Erythroblast (primary cell): ENCODE measurements at regions not wholly inside any gene's neighbourhood (a gene's known extent, or its start where the extent isn't known, plus 50 kb on each side); places are given as distances from the start of the nearest gene placed in this dataset.

ENCODE experiments used
- GATA1 ChIP-seq: IDR thresholded peaks from 2 replicates; pipeline ENCODE4 v1.6.1; 2011; ENCODE audit warnings: low read depth, mild to moderate bottlenecking, control low read depth, low read length, moderate library complexity
- POLR2A ChIP-seq: IDR thresholded peaks from 2 replicates; pipeline ENCODE4 v1.6.1; 2011; ENCODE audit warnings: mild to moderate bottlenecking, low read length

DNA sequence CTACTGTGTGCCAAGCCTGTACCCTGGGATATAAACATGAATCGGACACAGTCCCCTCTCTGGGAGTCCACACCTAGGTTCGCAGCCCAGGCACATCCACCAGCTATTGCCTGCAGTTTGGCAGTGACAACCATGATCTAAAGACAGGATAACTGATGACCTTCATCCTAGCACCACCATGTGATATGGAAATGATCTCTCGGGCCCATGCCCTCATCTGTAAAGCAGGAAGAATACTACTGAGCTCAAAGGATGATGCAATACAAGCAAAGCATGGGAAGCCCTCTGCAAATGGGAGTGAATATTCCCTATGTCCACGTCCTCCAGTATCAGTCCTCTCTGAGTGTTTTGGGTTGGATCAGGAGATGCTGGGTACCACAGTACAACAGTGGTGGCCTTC, 80.9 kb upstream of the MSX1 start:
- TF ChIP-seq POLR2A, result no peak
- no peak for TF ChIP-seq GATA1
